ENCODE measurements at regions not wholly inside any gene's neighbourhood (a gene's known extent, or its start where the extent isn't known, plus 50 kb on each side); places are given as distances from the start of the nearest gene placed in this dataset.
A peak's percentile ranks its signal among the peaks of the same experiment; 100 is the strongest.
"Not testable (repeated sequence)": the region's sequence is repeated elsewhere in the genome, so short reads cannot be mapped to it uniquely, and the experiment has no call there.

DNA sequence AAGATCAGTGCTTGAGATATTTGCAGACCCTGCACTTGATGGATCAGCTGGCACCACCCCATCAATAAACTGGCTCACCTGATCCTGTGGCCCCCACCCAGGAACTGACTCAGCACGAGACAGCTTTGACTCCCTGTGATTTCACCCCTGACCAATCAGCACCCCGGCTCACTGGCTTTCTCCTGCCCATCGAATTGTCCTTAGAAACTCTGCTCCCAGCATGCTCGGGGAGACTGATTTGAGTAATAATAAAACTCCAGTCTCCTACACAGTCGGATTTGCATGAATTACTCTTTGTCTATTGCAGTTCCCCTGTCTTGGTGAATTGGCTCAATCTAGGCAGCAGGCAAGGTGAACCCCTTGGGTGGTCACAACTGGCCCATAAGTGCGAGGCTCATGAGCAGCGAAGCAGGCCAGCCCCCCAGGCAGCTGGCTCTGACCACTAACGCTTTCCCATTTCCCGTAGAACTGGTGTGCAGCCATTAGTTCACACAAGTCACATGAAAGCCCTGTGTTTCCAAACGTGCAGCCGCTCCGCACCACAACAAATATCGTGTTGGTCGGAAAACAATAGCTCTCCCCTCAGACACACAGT, 79.6 kb downstream of the RSPH3 start:
- DNase-seq (ENCODE audit: low spot score) = peak; percentile 38

DNA sequence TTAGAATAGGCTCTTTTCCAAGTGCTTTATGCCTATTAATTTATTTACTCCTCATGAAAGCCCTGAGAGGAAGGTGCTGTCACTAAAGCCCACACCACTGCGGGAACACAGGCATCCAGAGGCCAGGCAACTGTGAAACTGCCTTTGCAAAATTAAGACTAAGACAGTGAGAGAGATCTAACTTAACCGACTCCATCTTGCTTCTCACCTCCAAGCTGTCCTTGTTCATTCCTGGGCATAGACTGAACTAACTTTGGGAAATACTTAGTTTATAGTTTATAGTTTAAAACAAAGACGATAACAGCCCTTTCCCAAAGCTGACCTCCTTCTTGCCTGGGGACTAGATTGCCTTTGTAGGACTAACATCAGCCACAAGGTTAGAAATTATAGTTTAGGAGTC, 80.1 kb downstream of the RSPH3 start:
- no peak for DNase-seq (ENCODE audit: low spot score)

DNA sequence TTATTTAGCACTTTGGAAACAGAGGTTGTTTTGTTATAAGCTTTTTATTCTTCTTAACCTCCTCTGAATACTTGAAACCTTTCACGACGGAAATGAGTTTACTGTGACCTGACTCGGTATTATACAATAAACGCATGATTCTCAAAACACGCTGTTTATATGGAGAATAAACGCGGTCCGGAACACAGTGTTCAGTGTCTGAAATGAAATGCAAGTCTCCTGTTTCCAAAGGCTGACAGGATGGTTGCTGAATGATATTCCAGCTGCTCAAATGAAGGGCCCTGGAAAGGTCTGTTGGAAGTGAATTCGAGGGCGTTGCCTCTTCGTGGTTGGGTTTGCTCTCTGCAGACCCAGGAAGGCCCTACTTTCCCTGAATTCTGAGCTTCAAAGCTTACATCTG, 83.4 kb downstream of the RSPH3 start:
- no peak for DNase-seq (ENCODE audit: low spot score)

DNA sequence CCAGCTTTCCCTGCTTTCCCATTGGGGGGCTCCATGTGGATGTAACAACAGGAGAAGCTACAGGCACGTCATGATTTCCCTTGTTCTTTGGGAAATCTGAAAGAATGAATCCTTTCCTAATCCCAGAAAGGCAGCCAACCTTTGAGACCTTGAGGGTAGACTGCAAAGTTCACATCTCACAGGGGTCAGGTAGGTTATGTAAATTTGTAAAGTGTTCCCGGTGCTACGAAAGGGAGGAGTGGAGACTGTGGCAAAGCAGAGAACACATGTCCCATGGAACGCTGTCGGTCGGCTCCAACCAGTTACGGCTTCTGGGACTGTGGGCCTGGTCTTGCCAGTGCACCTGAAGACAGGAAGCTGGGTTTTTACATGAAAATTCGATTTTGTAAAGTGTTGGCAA, 85.1 kb downstream of the RSPH3 start:
- no peak for DNase-seq (ENCODE audit: low spot score)

DNA sequence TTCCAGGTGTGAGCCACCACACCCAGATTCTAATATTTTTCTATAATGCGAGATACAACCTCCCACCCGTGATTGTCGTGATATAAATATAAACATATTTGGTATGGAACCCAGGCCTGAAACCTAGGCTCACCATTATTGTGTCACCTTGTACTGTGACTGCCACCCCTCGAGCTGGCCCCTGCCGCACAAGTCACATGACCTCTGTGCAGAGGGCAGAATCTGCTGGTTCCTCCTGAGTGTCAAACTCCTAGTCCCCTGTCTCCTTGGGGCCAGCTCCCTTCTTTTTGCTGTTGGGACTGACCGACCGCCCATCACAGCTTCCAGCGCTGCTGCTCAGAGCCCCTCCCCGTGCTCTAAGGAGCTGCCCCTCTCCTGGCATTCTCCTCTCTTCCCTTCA, 86.4 kb downstream of the RSPH3 start:
- no peak for DNase-seq (ENCODE audit: low spot score)

DNA sequence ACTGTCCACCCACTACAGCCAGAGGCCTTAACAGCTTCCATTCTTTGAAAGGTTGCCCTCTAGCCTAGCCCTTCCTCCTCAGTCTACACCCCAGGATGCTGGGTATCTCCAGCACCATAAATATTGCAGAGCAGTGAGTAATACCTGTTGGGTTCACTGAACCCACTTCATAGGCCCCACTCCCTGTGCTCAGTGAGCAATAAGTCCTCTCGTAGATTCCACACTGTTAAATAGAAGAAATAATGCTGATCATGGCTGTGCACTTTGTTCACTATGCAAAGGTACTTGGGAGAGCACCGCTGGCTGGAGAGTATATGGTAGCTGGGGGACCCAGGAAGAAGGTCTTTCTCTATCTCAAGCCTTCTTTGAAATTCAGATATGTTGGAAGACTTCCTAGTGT, 87.3 kb downstream of the RSPH3 start:
- DNase-seq (ENCODE audit: low spot score) = no peak

DNA sequence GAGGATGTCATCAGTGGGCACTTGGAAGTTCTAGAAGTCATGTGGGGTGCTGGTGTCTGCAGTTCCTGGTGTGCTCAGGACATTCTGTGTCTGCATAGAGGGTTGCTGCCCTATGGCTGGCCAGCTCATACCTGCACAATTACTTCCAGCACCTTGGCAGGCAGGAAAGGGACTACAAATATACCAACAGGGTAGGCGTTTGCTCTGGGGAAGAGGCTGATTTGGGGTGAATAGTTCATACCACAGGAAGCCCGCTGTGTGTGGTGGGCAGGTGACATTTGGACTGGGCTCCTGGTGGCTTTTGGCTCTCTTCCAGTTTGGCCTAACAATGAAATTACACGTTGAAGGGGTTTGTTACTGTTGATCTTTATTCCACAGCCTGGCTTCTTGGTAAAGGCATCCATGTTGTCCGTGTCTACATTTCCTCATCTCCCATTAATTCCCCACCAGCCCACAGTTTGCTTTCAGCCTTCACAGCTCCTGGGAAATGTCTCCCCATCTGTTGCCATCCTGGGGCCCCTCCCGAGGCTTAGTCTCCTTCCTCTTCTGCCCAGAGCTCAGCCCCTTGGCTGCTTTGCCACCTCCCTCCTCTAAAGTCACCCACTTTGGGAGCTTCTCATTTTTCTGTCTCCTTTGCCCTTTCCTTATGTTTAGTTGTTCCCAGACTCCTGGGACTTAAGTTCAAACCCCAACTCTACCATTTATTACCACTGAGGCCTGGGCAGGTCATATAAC, 88.1 kb downstream of the RSPH3 start:
- DNase-seq (ENCODE audit: low spot score) = no peak

DNA sequence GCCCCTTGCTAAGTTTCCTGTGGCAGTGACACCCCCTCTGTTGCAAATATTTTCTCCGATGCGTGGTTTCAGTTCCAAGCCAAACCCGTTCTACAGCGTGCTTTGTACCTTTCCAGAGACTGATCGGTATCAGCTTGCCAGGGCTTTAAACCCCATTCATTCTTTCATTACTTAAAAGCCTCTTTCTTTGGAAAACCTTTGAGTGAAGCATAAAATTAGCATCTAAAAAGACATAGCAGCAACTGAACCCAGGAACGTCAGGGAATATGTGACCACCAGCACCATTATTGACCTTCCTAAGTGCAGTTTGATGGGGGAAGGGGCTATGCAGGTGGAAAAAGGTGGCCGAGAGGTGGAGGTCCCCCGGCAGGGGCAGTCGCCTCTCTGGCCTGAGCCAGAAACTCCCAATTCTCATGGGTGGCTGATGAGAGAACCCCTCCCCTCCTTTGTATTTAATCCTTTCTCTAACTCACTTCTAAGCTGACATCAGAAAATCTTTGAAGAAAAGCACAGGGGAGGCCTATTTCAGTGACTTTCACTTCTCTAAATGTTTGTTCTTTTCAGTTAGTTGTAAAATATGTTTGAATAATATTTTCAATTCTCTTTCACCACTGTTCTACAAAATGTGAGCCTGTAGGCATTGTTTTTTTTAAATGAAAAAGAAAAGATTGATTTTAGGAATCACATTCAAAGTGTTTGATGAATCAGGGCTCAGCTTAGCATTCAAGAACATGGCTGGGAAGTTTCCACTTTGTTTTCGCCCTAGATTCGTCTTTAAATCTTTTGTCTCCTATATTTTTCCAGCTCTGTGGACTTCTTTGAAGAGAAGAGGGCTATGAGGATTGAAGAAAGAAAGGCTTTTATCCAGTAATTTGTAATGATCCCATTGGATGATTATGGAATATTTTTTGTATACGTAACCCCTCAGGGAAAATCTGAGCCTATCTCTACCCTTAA, 89.2 kb downstream of the RSPH3 start:
- no peak for DNase-seq (ENCODE audit: low spot score)

DNA sequence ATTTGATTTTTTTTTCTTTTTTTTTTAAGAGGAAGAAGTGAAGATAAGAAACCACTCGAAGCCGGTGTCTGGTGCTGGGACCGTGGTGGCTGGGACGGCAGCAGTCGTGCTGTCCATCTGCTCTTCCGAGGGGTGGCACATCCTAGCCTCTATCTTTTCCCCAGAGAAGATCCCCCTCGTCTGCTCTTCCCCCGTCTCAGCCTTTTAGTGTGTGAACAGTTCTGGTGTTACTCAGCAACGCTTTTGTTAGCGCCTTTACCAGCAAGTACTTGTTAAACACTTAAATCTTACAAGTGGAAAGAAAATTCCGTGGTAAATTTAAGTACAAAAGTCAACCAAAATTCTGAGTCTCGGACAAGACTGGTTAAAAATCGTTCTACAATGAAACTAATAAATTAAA, 90.1 kb downstream of the RSPH3 start:
- DNase-seq (ENCODE audit: low spot score) = no peak

DNA sequence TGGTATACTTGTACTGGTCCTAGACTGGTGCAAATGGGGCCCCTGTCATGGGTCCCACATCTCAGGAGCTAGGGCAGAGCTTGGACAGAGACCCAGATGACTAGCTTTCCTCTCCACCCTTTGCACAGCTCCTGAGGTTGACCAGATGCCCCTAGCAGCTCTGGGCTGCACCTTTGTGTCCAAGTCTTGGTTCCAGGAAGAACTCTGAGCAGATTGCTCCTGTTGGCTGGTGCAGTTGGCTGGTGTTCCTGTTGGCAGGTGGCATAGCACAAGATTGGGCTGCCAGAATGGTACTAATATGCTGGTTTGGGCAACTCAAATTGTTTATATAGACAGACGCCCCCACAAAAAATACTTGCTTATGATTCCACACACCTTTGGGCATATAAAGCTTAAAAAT, 89.4 kb upstream of the EZR start:
- DNase-seq (ENCODE audit: low spot score) = no peak

DNA sequence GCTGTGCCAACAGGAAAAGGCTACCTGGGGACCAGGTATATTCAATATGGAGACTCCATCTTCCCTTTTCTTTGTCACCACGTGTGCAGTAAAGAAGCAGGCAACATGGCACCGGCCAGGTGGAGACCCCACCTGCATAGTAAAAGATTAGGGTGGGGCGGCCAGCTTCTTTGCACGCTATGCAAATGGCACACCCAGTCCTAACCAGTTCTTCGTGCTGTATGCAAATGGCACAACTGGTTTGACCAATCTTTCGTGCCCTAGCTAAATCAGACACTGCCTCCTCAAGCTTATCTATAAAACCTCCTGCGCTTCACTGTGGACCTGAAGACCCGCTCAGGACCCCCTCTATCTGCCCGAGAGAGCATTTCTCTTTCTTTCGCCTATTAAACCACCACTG, 88.8 kb upstream of the EZR start:
- DNase-seq (ENCODE audit: low spot score) = no peak

DNA sequence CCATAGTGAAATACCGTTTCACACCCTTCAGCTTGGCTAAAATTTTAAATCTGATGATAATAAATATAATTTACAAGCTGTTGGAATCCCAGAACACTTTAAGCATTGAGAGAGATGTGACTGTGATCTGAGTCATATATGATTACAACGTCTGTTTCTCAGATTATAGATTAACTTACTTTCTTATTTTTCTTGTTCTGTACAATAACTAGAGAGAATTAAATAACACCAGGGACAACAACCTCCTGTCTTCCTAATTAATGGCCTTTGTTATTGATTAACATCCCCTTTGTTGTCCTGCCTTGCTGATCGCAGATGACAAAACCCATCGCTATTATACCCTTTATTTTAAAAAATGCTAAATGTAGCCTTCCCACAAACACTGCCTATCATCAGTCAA, 87.8 kb upstream of the EZR start:
- no peak for DNase-seq (ENCODE audit: low spot score)

DNA sequence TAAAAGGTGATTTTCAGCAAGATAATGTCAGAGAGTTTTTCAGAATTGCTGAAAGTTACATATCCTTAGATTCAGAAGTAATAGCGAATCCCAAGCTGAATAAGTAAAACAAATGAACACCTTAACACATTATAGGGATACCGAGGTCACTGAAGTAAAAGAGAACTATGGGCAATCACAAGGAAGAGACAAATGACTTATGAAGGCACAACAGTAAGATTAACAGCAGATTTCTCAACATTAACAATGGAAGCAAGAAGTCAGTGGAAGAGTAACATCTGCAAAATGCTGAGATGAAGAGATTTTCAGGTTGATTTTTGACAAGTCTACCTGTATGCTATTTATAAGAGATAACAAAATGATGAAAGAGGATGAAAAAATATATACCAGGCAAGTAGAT, 86.1 kb upstream of the EZR start:
- no peak for DNase-seq (ENCODE audit: low spot score)

DNA sequence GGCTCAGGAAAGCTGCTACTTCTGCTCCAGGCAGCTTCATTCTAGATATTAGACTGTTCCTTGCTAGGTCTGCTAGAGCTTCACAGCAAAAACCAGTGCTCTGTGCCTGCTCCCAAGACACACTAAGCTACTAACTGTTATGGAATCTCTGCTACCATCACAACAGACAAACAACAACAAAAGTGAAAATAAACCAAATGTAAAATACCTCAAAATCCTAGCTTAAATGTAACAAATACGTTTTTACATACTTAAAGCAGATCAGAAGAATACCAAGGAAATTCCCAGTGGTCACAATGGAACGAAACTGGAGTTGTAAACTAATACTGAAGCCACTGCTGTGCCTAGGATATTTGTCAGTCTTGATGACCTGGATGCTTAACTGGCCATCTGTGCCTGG, 84.6 kb upstream of the EZR start:
- DNase-seq (ENCODE audit: low spot score) = no peak

DNA sequence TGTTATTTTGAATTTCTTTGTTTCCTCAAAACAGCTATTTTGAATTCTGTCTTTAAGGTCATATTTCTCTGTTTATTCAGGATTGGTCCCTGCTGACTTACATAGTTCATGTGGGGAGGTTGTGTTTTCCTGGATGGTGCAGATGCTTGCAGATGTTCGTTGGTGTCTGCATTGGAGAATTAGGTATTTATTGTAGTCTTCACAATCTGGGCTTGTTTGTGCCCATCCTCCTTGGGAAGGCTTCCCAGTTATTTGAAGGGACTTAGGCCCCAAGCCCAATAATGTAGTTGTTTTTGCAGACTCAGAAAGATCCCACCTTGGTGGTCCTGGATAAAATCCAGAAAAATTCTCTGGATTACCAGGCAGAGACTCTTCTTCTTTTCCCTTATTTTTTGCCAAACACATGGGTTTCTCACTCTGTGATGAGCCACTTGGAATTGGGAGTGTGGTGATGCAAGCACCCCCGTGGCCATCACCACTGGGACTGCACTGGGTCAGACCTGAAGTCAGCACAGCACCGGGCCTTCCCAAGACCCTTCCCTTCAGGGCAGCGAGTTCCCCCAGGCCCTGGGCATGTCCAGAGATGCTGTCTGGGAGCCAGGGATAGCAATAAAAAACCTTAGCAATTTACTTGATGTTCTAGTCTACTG, 81.6 kb upstream of the EZR start:
- no peak for DNase-seq (ENCODE audit: low spot score)

DNA sequence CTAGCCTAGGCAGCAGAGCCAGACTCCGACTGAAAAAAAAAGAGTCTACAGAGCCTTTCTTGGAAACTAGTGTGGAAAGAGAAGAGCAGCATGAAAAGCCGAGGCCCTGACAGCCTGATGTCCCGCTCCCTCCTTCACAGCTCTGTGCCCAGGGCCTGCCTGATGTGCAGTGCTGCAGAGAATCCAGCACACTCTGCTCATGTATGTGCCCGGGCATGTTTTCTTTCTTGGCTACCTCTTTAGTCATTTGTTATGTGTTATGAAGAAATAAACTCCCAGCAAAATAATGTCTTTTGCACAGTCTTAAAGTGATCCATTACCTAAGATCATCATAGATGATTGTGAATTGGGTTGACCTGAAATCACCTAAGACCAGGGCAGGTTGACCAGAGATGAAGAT, 78.1 kb upstream of the EZR start:
- no peak for DNase-seq (ENCODE audit: low spot score)

DNA sequence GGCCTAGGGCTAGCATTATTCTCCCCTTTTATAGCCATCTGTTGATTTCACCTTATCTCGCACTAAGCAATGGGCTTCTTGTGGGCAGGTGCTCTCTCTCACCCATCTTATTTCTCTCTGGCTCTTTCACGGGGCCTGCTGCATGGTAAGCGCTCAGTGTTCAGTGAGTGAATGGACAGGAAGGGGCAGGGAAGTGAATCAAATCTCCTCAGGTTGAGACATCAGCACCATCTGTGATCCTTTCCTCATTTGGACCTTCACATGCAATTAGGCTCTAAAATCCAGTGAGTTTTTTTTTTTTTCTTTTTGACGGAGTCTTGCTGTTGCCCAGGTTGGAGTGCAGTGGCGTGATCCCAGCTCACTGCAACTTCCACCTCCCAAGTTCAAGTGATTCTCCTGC, 76.5 kb upstream of the EZR start:
- DNase-seq (ENCODE audit: low spot score) = no peak

DNA sequence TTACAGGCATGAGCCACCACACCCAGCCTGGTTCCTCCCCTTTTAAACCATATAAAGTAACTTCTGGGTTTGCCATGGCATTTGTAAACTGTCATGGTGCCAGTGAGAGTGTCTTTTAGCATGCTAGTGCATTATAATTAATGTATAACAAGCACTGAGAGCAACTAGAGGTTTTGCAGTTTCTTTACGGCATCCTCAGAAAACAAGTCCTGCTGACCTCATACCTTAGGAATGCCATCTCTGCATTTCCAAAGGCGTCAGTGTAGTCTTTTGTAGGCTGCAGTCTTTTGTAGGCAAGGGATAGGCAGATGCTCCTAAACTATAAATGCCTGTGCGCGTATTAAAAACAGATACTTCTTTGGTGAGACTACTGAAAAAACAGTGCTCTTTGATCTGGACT, 75.0 kb upstream of the EZR start:
- DNase-seq (ENCODE audit: low spot score) = peak; percentile 96

DNA sequence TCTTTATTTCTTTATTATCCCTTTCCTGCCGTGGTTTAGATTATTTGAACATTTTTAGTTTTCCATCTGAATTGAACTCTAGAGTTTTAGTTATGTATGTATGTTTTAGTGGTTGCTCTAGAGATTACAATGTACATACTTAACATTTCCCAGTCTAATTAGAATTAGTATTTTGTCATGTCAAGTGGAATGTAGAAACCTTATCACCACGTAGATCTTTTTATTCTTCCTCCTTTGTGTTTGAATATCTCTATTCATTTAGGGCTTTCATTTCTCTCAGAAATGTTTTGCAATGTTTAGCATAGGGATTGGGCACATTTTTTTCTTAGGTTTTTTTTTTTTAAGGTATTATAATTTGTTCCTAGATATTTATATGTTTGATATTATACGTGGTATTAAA, 73.1 kb upstream of the EZR start:
- DNase-seq (ENCODE audit: low spot score) = no peak

DNA sequence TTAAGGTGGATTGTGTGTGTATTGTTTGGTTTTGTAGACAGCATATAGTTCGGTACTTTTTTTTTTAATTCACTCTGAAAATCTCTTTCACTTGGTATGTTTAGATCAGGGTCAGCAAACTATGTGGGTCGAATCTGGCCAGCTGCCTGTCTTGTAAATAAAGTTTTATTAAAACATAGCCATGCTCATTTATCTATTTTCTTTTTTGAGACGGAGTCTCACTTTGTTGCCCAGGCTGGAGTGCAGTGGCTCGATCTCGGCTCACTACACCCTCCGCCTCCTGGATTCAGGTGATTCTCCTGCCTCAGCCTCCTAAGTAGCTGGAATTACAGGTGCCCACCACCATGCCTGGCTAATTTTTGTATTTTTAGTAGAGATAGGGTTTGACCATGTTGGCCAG, 72.4 kb upstream of the EZR start:
- not testable (repeated sequence) for DNase-seq (ENCODE audit: low spot score)

DNA sequence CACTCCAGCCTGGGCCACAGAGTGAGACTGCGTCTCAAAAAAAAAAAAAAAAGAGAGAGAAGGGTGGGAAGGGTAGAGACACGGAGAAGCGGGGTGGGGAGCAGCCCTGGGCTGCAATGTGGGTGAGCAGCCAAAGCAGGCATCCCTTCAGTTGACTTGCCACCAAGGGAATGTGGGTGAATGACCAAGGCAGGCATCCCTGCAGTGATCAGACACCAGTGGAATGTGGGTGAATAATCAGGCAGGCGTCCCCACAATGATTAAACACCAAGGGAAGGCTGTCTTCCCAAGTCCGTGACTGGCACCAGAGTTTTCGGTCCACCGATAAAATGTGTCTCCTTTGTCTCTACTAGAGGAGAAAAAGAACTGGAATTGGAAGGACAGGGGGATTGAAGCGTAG, 69.0 kb upstream of the EZR start:
- peak; percentile 65 for DNase-seq (ENCODE audit: low spot score)

DNA sequence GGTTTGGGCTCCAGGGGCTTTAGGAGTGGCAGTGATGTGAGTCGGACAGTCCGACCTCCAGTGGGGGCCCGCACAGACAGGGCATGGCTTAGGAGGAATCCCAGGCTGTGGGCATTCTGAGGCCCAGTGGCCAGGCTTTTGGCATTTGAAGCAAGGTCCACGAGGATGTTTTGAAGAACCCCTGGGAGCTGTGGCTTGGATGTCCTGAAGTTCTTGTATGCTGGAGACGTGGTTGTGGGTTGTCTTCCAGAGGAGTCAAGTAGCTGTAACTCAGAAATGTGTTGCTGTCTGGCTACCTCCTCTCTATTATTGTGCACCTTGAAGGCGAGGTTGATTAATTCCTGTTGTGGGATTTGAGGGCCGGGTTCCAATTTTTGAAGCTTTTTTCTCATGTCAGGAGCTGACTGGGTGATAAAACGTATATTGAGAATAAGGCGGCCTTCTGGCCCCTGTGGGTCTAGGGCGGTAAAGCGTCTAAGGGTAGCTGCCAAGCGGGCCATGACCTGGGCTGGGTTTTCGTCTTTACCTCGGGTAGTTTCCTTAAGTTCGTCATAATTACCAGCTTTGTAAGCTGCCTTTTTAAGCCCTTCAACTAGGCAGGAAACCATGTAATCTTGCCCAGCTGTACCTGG, 67.3 kb upstream of the EZR start:
- not testable (repeated sequence) for DNase-seq (ENCODE audit: low spot score)
